ENCODE measurements at regions not wholly inside any gene's neighbourhood (a gene's known extent, or its start where the extent isn't known, plus 50 kb on each side); places are given as distances from the start of the nearest gene placed in this dataset.

DNA sequence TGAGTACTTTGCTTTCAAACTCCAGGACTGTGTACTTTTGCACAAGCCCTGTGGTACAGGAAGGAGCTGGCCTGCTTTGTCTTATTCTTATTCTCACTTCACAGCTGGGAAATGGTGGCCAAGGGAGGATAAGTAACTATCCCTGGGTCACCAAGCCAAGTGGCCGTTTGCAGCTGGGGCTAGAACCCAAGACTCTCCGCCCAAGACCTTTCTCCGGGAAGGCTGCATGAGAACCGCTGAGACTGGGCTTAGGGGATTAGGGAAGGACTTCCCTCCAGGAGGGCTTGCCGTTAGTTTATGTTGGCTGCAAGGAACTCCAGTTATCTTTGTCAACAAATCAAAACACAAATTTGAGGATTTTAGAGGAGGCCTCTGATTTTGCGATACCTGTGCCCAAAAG, 109.5 kb upstream of the ADRA1D start:
- ChIA-PET CTCF (no interaction called here), POLR2A (no interaction called here)
- Histone ChIP-seq H2AFZ (ENCODE audit: low read depth) (no peak overlapping the region), H3K4me1 (ENCODE audit: control insufficient read depth in 1 of 2, insufficient read depth in 2 of 2, low read depth in 1 of 2, low read length in 1 of 2) (no peaks in the 10 kb centered on the region), H3K9ac (no peak overlapping the region), H3K27ac (ENCODE audit: low read depth in 2 of 2, low read length in 1 of 2) (no peak overlapping the region), H3K9me2 (no peaks in the 10 kb centered on the region), H3K27me3 (ENCODE audit: insufficient read depth) (no peaks in the 10 kb centered on the region), H3K4me3 (ENCODE audit: low read depth in 2 of 2, low read length in 1 of 2) (no peak overlapping the region), H3K79me2 (ENCODE audit: insufficient read depth) (no peaks in the 10 kb centered on the region), H4K20me1 (ENCODE audit: insufficient read depth) (no peaks in the 10 kb centered on the region), H3F3A (replicated peaks; ENCODE audit: insufficient read depth) (no peaks in the 10 kb centered on the region), H3K4me2 (no peak overlapping the region), H3K36me3 (replicated peaks in 1 of 2; ENCODE audit: control insufficient read depth in 1 of 2, insufficient read depth in 2 of 2, low read length in 1 of 2) (no peaks in the 10 kb centered on the region), H3K9me3 (no peaks in the 10 kb centered on the region)
- TF ChIP-seq YY1 (IDR thresholded peaks at IDR 0.05; ENCODE audit: low read depth) = no peak
- no peak for TF ChIP-seq MEF2A (IDR thresholded peaks at IDR 0.05; ENCODE audit: borderline replicate concordance, low read depth)
- TF ChIP-seq, protein P1, sequence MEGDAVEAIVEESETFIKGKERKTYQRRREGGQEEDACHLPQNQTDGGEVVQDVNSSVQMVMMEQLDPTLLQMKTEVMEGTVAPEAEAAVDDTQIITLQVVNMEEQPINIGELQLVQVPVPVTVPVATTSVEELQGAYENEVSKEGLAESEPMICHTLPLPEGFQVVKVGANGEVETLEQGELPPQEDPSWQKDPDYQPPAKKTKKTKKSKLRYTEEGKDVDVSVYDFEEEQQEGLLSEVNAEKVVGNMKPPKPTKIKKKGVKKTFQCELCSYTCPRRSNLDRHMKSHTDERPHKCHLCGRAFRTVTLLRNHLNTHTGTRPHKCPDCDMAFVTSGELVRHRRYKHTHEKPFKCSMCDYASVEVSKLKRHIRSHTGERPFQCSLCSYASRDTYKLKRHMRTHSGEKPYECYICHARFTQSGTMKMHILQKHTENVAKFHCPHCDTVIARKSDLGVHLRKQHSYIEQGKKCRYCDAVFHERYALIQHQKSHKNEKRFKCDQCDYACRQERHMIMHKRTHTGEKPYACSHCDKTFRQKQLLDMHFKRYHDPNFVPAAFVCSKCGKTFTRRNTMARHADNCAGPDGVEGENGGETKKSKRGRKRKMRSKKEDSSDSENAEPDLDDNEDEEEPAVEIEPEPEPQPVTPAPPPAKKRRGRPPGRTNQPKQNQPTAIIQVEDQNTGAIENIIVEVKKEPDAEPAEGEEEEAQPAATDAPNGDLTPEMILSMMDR (IDR thresholded peaks at IDR 0.05) = no peak
- no peak for TF ChIP-seq IRF3 (IDR thresholded peaks at IDR 0.05; ENCODE audit: low read depth, low read length)
- TF ChIP-seq, protein P2, sequence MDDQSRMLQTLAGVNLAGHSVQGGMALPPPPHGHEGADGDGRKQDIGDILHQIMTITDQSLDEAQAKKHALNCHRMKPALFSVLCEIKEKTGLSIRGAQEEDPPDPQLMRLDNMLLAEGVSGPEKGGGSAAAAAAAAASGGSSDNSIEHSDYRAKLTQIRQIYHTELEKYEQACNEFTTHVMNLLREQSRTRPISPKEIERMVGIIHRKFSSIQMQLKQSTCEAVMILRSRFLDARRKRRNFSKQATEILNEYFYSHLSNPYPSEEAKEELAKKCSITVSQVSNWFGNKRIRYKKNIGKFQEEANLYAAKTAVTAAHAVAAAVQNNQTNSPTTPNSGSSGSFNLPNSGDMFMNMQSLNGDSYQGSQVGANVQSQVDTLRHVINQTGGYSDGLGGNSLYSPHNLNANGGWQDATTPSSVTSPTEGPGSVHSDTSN (IDR thresholded peaks at IDR 0.05) = no peak
- TF ChIP-seq NRF1 (IDR thresholded peaks at IDR 0.05; ENCODE audit: low read depth, low read length) = no peak
- TF ChIP-seq EP300 (IDR thresholded peaks at IDR 0.05; ENCODE audit: borderline replicate concordance in 1 of 2, low read depth in 1 of 2, low read length in 1 of 2) = no peak
- no peak for TF ChIP-seq TCF12 (IDR thresholded peaks at IDR 0.05)
- TF ChIP-seq MAX (IDR thresholded peaks at IDR 0.05; ENCODE audit: low read depth) = no peak
- TF ChIP-seq GATA2 (CRISPR knock-in tag; IDR thresholded peaks at IDR 0.05) = no peak
- no peak for TF ChIP-seq NFIC (IDR thresholded peaks at IDR 0.05; ENCODE audit: borderline replicate concordance)
- TF ChIP-seq SIN3A (IDR thresholded peaks at IDR 0.05; ENCODE audit: borderline replicate concordance, low read depth, low read length) = no peak
- WGBS (ENCODE audit: low lambda C conversion rate) = 59% methylated on average over 6 of the region's 6 CpGs
- DNase-seq = no peak

- ChIA-PET POLR2A (no interaction called here), CTCF (interaction anchor here (0.6 kb wide), 1 partner anchor 533 kb away, joined by 4 read pairs; no protein-coding TSS in a partner anchor)
- no peak for DNase-seq
- Histone ChIP-seq H3K9me2 (no peaks in the 10 kb centered on the region), H3F3A (replicated peaks; ENCODE audit: insufficient read depth) (peaks cover 4% of the 10 kb centered on the region), H3K4me3 (ENCODE audit: low read depth in 2 of 2, low read length in 1 of 2) (no peak overlapping the region), H3K27ac (ENCODE audit: low read depth in 2 of 2, low read length in 1 of 2) (no peak overlapping the region), H3K79me2 (ENCODE audit: insufficient read depth) (no peaks in the 10 kb centered on the region), H3K9ac (no peak overlapping the region), H3K4me2 (no peak overlapping the region), H3K36me3 (replicated peaks in 1 of 2; ENCODE audit: control insufficient read depth in 1 of 2, insufficient read depth in 2 of 2, low read length in 1 of 2) (no peaks in the 10 kb centered on the region), H3K27me3 (ENCODE audit: insufficient read depth) (no peaks in the 10 kb centered on the region), H3K9me3 (0 out of 2 replicates have a peak, but pooled peaks cover 5% of the 10 kb centered on the region), H3K4me1 (ENCODE audit: control insufficient read depth in 1 of 2, insufficient read depth in 2 of 2, low read depth in 1 of 2, low read length in 1 of 2) (no peaks in the 10 kb centered on the region), H2AFZ (ENCODE audit: low read depth) (no peak overlapping the region), H4K20me1 (ENCODE audit: insufficient read depth) (no peaks in the 10 kb centered on the region)
- WGBS (ENCODE audit: low lambda C conversion rate) = 13% methylated on average over 1 of the region's 1 CpG
- TF ChIP-seq CHD2 (IDR thresholded peaks at IDR 0.05; ENCODE audit: low read length, partially characterized antibody) (no peak), EP300 (IDR thresholded peaks at IDR 0.05; ENCODE audit: borderline replicate concordance in 1 of 2, low read depth in 1 of 2, low read length in 1 of 2) (no peak), ELF1 (IDR thresholded peaks at IDR 0.05) (no peak), POLR2AphosphoS5 (IDR thresholded peaks at IDR 0.05; ENCODE audit: low read depth, low read length) (no peak), FOXJ3 (CRISPR knock-in tag; IDR thresholded peaks at IDR 0.05) (no peak), RAD21 (IDR thresholded peaks at IDR 0.05; ENCODE audit: low read length) (no peak), GATA2 (CRISPR knock-in tag; IDR thresholded peaks at IDR 0.05) (no peak), TEAD4 (IDR thresholded peaks at IDR 0.05; ENCODE audit: borderline replicate concordance, insufficient read depth) (no peak), RXRA (IDR thresholded peaks at IDR 0.05; ENCODE audit: borderline replicate concordance, low read depth) (no peak)
- TF ChIP-seq, protein P3, sequence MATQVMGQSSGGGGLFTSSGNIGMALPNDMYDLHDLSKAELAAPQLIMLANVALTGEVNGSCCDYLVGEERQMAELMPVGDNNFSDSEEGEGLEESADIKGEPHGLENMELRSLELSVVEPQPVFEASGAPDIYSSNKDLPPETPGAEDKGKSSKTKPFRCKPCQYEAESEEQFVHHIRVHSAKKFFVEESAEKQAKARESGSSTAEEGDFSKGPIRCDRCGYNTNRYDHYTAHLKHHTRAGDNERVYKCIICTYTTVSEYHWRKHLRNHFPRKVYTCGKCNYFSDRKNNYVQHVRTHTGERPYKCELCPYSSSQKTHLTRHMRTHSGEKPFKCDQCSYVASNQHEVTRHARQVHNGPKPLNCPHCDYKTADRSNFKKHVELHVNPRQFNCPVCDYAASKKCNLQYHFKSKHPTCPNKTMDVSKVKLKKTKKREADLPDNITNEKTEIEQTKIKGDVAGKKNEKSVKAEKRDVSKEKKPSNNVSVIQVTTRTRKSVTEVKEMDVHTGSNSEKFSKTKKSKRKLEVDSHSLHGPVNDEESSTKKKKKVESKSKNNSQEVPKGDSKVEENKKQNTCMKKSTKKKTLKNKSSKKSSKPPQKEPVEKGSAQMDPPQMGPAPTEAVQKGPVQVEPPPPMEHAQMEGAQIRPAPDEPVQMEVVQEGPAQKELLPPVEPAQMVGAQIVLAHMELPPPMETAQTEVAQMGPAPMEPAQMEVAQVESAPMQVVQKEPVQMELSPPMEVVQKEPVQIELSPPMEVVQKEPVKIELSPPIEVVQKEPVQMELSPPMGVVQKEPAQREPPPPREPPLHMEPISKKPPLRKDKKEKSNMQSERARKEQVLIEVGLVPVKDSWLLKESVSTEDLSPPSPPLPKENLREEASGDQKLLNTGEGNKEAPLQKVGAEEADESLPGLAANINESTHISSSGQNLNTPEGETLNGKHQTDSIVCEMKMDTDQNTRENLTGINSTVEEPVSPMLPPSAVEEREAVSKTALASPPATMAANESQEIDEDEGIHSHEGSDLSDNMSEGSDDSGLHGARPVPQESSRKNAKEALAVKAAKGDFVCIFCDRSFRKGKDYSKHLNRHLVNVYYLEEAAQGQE (IDR thresholded peaks at IDR 0.05; ENCODE audit: low read depth, low read length) = no peak
- TF ChIP-seq, protein P4, sequence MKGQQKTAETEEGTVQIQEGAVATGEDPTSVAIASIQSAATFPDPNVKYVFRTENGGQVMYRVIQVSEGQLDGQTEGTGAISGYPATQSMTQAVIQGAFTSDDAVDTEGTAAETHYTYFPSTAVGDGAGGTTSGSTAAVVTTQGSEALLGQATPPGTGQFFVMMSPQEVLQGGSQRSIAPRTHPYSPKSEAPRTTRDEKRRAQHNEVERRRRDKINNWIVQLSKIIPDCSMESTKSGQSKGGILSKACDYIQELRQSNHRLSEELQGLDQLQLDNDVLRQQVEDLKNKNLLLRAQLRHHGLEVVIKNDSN (IDR thresholded peaks at IDR 0.05; ENCODE audit: borderline replicate concordance, low read depth) = no peak
Observed at GRCh38 chr20:4352348-4352747, 103.3 kb upstream of the ADRA1D start.

Measured in SK-N-SH (cell line).